ENCODE measurements at regions not wholly inside any gene's neighbourhood (a gene's known extent, or its start where the extent isn't known, plus 50 kb on each side); places are given as distances from the start of the nearest gene placed in this dataset.
A peak's percentile ranks its signal among the peaks of the same experiment; 100 is the strongest.

DNA sequence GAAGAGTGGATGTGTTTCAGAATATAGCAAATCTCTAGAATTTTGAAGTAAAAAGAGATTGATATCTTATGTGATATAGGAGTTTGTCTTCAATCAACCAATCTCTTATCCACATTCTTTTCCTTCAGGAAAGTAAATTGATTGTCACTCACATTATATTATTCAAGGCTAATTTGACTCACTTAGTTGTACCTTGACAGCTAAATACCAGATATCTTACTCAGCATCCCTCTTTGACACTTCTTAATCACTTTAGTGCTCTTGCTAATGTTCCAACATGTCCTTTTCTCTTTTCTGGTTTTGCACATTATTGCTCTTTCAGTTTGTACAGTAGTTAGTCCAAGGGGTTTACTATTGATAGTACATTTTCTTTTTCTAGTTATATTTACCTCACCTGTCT, 286.9 kb upstream of the PTCHD4 start (continued):
- TF ChIP-seq, protein P1, sequence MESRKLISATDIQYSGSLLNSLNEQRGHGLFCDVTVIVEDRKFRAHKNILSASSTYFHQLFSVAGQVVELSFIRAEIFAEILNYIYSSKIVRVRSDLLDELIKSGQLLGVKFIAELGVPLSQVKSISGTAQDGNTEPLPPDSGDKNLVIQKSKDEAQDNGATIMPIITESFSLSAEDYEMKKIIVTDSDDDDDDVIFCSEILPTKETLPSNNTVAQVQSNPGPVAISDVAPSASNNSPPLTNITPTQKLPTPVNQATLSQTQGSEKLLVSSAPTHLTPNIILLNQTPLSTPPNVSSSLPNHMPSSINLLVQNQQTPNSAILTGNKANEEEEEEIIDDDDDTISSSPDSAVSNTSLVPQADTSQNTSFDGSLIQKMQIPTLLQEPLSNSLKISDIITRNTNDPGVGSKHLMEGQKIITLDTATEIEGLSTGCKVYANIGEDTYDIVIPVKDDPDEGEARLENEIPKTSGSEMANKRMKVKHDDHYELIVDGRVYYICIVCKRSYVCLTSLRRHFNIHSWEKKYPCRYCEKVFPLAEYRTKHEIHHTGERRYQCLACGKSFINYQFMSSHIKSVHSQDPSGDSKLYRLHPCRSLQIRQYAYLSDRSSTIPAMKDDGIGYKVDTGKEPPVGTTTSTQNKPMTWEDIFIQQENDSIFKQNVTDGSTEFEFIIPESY (IDR thresholded peaks at IDR 0.05; ENCODE audit: extremely low read depth, insufficient replicate concordance, low read length) = no peak
- TF ChIP-seq ELF1 (IDR thresholded peaks at IDR 0.05; ENCODE audit: borderline replicate concordance, low read depth) = no peak
- no peak for TF ChIP-seq ATF3 (IDR thresholded peaks at IDR 0.05)

DNA sequence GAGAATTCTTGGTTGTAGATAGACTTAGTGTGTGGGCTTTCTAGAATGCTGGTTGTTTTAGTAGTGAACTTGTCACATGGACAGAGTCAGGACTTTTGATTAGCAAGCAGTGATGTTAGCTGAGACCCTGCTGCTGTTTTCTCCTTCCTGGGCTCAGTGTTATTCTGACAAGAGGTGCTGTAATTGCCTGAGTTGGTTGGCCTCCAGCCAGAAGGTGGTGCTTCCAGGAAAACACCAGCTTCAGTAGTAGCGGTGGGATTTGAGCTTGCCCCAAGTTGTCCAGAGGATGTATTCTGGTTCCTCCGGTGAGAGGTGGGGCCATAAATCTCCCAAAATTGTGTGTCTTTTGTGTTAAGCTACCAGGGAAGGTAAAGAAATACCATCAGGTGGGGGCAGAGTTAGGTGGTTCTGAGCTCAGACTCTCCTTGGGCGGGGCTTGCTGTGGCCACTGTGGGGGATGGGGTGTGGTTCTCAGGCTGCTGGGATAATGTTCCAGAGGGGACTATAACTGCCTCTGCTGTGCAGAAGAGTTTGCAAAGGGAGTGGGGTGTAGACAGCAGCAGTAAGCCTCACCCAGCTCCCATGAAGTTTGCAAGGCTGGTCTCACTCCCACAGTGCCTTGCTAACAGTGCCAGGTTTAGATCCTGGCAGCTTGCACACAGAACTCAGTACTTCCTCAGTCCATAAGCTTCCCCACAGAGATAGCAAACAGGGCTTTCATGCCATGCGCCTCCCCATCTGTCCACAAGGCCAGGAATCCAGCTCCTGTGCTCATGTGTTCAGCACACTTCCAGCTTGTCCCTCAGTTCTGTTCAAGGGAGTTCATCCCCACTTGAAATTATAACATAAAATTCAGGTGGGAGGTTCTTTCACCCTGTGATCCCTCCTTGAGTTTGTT, 278.4 kb upstream of the PTCHD4 start:
- Histone ChIP-seq H3K79me2 (ENCODE audit: insufficient read depth, low read length) (no peaks in the 10 kb centered on the region), H3K4me3 (replicated peaks in 1 of 2; ENCODE audit: low read depth in 1 of 2, low read length in 2 of 2) (no peak overlapping the region), H3K27ac (ENCODE audit: low read depth, low read length) (no peak overlapping the region), H3K36me3 (ENCODE audit: control insufficient read depth in 1 of 2, insufficient read depth in 2 of 2, low read length in 2 of 2) (no peaks in the 10 kb centered on the region), H3K9me2 (ENCODE audit: insufficient read depth) (no peaks in the 10 kb centered on the region), H4K20me1 (ENCODE audit: insufficient read depth) (no peaks in the 10 kb centered on the region), H2AFZ (ENCODE audit: low read depth, low read length, poor library complexity, severe bottlenecking) (peak overlapping the region; percentile 86), H3K4me2 (ENCODE audit: low read length) (peak overlapping the region; percentile 10; the same call in 1 of the 2 replicates), H3K4me1 (ENCODE audit: control insufficient read depth in 1 of 2, insufficient read depth in 2 of 2, low read length in 2 of 2) (peaks cover 4 to 11% of the 10 kb centered on the region in 2 experiments; a peak in 3 of 4 replicates), H3K27me3 (ENCODE audit: insufficient read depth, low read length) (no peaks in the 10 kb centered on the region), H3K9ac (ENCODE audit: low read length) (no peak overlapping the region), H3K9me3 (ENCODE audit: control insufficient read depth in 1 of 2, insufficient read depth in 1 of 2, low read depth in 1 of 2, low read length in 2 of 2) (no peaks in the 10 kb centered on the region)
- POLR2A ChIA-PET = no interaction called here
- BruUV-seq (replicated peaks) = no TSS peak
- TF ChIP-seq POLR2AphosphoS5 (IDR thresholded peaks at IDR 0.05; ENCODE audit: low read depth, low read length) (no peak), YY1 (IDR thresholded peaks at IDR 0.05; ENCODE audit: extremely low read depth, insufficient replicate concordance, low read depth, low read length) (no peak)
- ATAC-seq (peak; percentile 63), DNase-seq (ENCODE audit: low read depth, low spot score) (no peak)
- RAD21 ChIA-PET (ENCODE audit: low non-redundant PET in 1 of 2, low total read pairs in 2 of 2, uncharacterized antibody in 2 of 2, unreplicated experiment in 2 of 2) = no interaction called here
- CTCF ChIA-PET = no interaction called here
- intact Hi-C loops (cut with micrococcal nuclease) = no loop called here
